H1 (cell line): ENCODE measurements at regions not wholly inside any gene's neighbourhood (a gene's known extent, or its start where the extent isn't known, plus 50 kb on each side); places are given as distances from the start of the nearest gene placed in this dataset.

Source experiments
- CHD2 ChIP-seq: IDR thresholded peaks from 2 replicates; pipeline ENCODE4 v1.6.1; 2012; ENCODE audit warnings: low read length, improper control_type of control experiment
- CTCF ChIP-seq, 3 experiments: IDR thresholded peaks; 1 replicate in 2 of 3; 2 replicates in 1 of 3; pipeline versions ENCODE4 v1.5.1 to v1.6.1; 2011; ENCODE audit warnings: low read length in 3 of 3, mild to moderate bottlenecking in 3 of 3, inconsistent platforms in 2 of 3, low read depth in 1 of 3, moderate library complexity in 1 of 3; ENCODE audit not compliant: insufficient read depth in 1 of 3; ENCODE audit errors: control extremely low read depth in 1 of 3
- MAX ChIP-seq: IDR thresholded peaks from 2 replicates; pipeline ENCODE4 v1.6.1; 2012; ENCODE audit warnings: inconsistent platforms
- POLR2A ChIP-seq, 2 experiments: IDR thresholded peaks; 1 replicate in 1 of 2; 2 replicates in 1 of 2; pipeline ENCODE4 v1.6.1; 2011; ENCODE audit warnings: low read depth in 2 of 2, low read length in 2 of 2, mild to moderate bottlenecking in 2 of 2; ENCODE audit errors: control extremely low read depth in 1 of 2
- RAD21 ChIP-seq, 2 experiments: IDR thresholded peaks in 1 of 2; conservative IDR thresholded peaks in 1 of 2; 2 replicates each; pipeline ENCODE4 v1.6.1; 2011; ENCODE audit warnings: low read depth in 2 of 2, low read length in 2 of 2, improper control_type of control experiment in 1 of 2, inconsistent platforms in 1 of 2, mild to moderate bottlenecking in 1 of 2, moderate library complexity in 1 of 2
- SIN3A ChIP-seq, 2 experiments: IDR thresholded peaks in 1 of 2; conservative IDR thresholded peaks in 1 of 2; 2 replicates each; pipeline ENCODE4 v1.6.1; 2011 to 2012; ENCODE audit warnings: low read length in 2 of 2, improper control_type of control experiment in 1 of 2, low read depth in 1 of 2, mild to moderate bottlenecking in 1 of 2
- SIX5 ChIP-seq: IDR thresholded peaks from 2 replicates; pipeline ENCODE4 v1.6.1; 2011; ENCODE audit warnings: mild to moderate bottlenecking, low read depth, low read length

DNA sequence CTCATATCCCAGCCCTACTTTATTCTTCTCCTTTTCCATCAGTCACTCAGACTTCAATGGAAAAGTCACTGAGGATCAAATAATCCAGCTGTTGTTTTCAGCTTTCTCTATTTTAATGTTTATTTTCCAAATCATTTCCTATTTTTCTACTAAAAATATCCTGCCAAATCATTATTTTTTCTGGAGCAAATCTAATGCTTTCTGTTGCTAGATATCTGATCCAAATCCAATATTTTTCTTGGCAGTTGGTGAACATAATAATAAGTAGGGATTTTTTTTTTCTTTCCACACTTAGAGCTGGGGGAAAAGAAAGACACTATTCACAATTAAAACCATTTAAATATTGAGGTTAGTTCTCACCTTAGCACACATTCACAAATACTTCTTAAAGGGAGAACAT, 656.1 kb downstream of the DACH1 start:
- no peak for TF ChIP-seq POLR2A (IDR thresholded peaks at IDR 0.05; ENCODE audit: control extremely low read depth in 1 of 2, low read depth in 2 of 2, low read length in 2 of 2)
- TF ChIP-seq CTCF (IDR thresholded peaks at IDR 0.05; ENCODE audit: control extremely low read depth in 1 of 3, insufficient read depth in 1 of 3, low read depth in 1 of 3, low read length in 3 of 3) = no peak
- TF ChIP-seq SIN3A (conservative IDR thresholded peaks at IDR 0.05 in 1 of 2, IDR thresholded peaks at IDR 0.05 in 1 of 2; ENCODE audit: low read depth in 1 of 2, low read length in 2 of 2) = no peak
- no peak for TF ChIP-seq MAX
- no peak for TF ChIP-seq SIX5
- TF ChIP-seq CHD2 = no peak
- no peak for TF ChIP-seq RAD21 (IDR thresholded peaks at IDR 0.05 in 1 of 2, conservative IDR thresholded peaks at IDR 0.05 in 1 of 2; ENCODE audit: low read depth in 2 of 2, low read length in 2 of 2)
